GM04504 (cell line): ENCODE measurements at regions not wholly inside any gene's neighbourhood (a gene's known extent, or its start where the extent isn't known, plus 50 kb on each side); places are given as distances from the start of the nearest gene placed in this dataset.
"Not testable (repeated sequence)": the region's sequence is repeated elsewhere in the genome, so short reads cannot be mapped to it uniquely, and the experiment has no call there.

Experiments
- DNase-seq: peaks from one replicate; pipeline ENCODE4 v3.0.0-alpha.2; 2012; ENCODE audit warnings: low read depth

- DNase-seq, result not testable (repeated sequence)
Observed at GRCh38 chr5:32931438-32931837, 220.3 kb downstream of the NPR3 start.

- no peak for DNase-seq
Observed at GRCh38 chr5:32932241-32932935, 221.3 kb downstream of the NPR3 start.

- no peak for DNase-seq
Observed at GRCh38 chr5:32933692-32934091, 222.6 kb downstream of the NPR3 start.

GRCh38 chr5:32934529-32934928 is 223.4 kb downstream of the NPR3 start:
- DNase-seq, result no peak

- DNase-seq, result no peak
Observed at GRCh38 chr5:32935283-32935682, 224.2 kb downstream of the NPR3 start.

GRCh38 chr5:32936329-32936728 is 225.2 kb downstream of the NPR3 start:
- DNase-seq, result no peak

- DNase-seq, result no peak
Observed at GRCh38 chr5:32942225-32942989, 231.3 kb downstream of the NPR3 start.

GRCh38 chr5:32949286-32949970 is 238.3 kb downstream of the NPR3 start:
- no peak for DNase-seq

GRCh38 chr5:32951003-32951402 is 239.9 kb downstream of the NPR3 start:
- DNase-seq, result no peak

- DNase-seq, result no peak
Observed at GRCh38 chr5:32951878-32952277, 240.8 kb downstream of the NPR3 start.

- not testable (repeated sequence) for DNase-seq
Observed at GRCh38 chr5:32952421-32952820, 241.3 kb downstream of the NPR3 start.

GRCh38 chr5:32953694-32954093 is 242.6 kb downstream of the NPR3 start:
- DNase-seq, result no peak

- no peak for DNase-seq
Observed at GRCh38 chr5:32955814-32956213, 244.7 kb downstream of the NPR3 start.

- no peak for DNase-seq
Observed at GRCh38 chr5:32960340-32961058, 249.4 kb downstream of the NPR3 start.

GRCh38 chr5:32961059-32961415 is 249.9 kb downstream of the NPR3 start:
- DNase-seq, result no peak

- DNase-seq, result peak; percentile 55
Observed at GRCh38 chr5:32964261-32964660, 253.1 kb downstream of the NPR3 start.

- DNase-seq, result no peak
Observed at GRCh38 chr5:32973646-32974045, 262.5 kb downstream of the NPR3 start.

- no peak for DNase-seq
Observed at GRCh38 chr5:32975656-32976375, 264.7 kb downstream of the NPR3 start.

- no peak for DNase-seq
Observed at GRCh38 chr5:32981061-32981460, 269.9 kb downstream of the NPR3 start.

- no peak for DNase-seq
Observed at GRCh38 chr5:32984851-32985610, 273.9 kb downstream of the NPR3 start.

- DNase-seq, result no peak
Observed at GRCh38 chr5:32989815-32990214, 278.7 kb downstream of the NPR3 start.
